ENCODE measurements at regions not wholly inside any gene's neighbourhood (a gene's known extent, or its start where the extent isn't known, plus 50 kb on each side); places are given as distances from the start of the nearest gene placed in this dataset.

GRCh38 chr2:105451571-105452166, 52.8 kb upstream of the FHL2 start:
- no peaks in the 10 kb centered on the region for H3K36me3 Mint-ChIP-seq
- CTCF ChIA-PET, result no interaction called here
- no peaks in the 10 kb centered on the region for H3K4me1 Mint-ChIP-seq
- DNase-seq, result no peak
- peaks cover 47% of the 10 kb centered on the region for H3K27me3 Mint-ChIP-seq
- ATAC-seq, result no peak
- no peaks in the 10 kb centered on the region for H3K9me3 Mint-ChIP-seq (ENCODE audit: low read depth)
- no peak overlapping the region for H3K27ac Mint-ChIP-seq
- no peak overlapping the region for H3K4me3 Mint-ChIP-seq

GRCh38 chr2:105450471-105450870, 51.6 kb upstream of the FHL2 start:
- no peak for DNase-seq
- no peaks in the 10 kb centered on the region for H3K36me3 Mint-ChIP-seq
- H3K4me3 Mint-ChIP-seq, result no peak overlapping the region
- H3K27me3 Mint-ChIP-seq, result peaks cover 39% of the 10 kb centered on the region
- no peak overlapping the region for H3K27ac Mint-ChIP-seq
- no peak for ATAC-seq
- no peaks in the 10 kb centered on the region for H3K9me3 Mint-ChIP-seq (ENCODE audit: low read depth)
- no peaks in the 10 kb centered on the region for H3K4me1 Mint-ChIP-seq
- CTCF ChIA-PET, result no interaction called here

GRCh38 chr2:105449076-105449475, 50.2 kb upstream of the FHL2 start:
- Mint-ChIP-seq H3K4me3 (no peak overlapping the region), H3K4me1 (no peaks in the 10 kb centered on the region), H3K36me3 (no peaks in the 10 kb centered on the region), H3K9me3 (ENCODE audit: low read depth) (no peaks in the 10 kb centered on the region), H3K27me3 (peaks cover 42% of the 10 kb centered on the region), H3K27ac (no peak overlapping the region)
- ATAC-seq (no peak), DNase-seq (no peak)
- CTCF ChIA-PET, result no interaction called here
